Natural killer cell (primary cell): ENCODE measurements at regions not wholly inside any gene's neighbourhood (a gene's known extent, or its start where the extent isn't known, plus 50 kb on each side); places are given as distances from the start of the nearest gene placed in this dataset.

Source experiments
- ATAC-seq, 3 donors: fragments of 150-1000 bp in 2 of 3; fragments of 200-7000 bp in 1 of 3; cut with Tn5 transposase; 1 replicate in 1 of 3; 2 replicates in 2 of 3; pipeline ENCODE4 v1.10.0; 2021; ENCODE audit warnings: mild to moderate bottlenecking in 2 of 3, moderate library complexity in 2 of 3
- DNase-seq, 2 donors: peaks; one replicate each; pipeline versions ENCODE4 v3.0.0 to v3.0.0-alpha.2; 2013 to 2021; ENCODE audit warnings: mixed read lengths in 1 of 2
- H3K27ac ChIP-seq: one replicate; pipeline ENCODE4 v1.5.1; 2013; ENCODE audit warnings: mild to moderate bottlenecking, low read length
- H3K27me3 ChIP-seq: one replicate; pipeline ENCODE4 v1.6.1; 2013; ENCODE audit warnings: low read length; ENCODE audit not compliant: control insufficient read depth, insufficient read depth
- H3K36me3 ChIP-seq: one replicate; pipeline ENCODE4 v1.6.1; 2013; ENCODE audit warnings: low read length; ENCODE audit not compliant: control insufficient read depth, insufficient read depth
- H3K4me1 ChIP-seq: one replicate; pipeline ENCODE4 v1.6.1; 2013; ENCODE audit warnings: low read length; ENCODE audit not compliant: control insufficient read depth, insufficient read depth
- H3K4me3 ChIP-seq: one replicate; pipeline ENCODE4 v1.5.1; 2013; ENCODE audit warnings: low read length
- H3K9me3 ChIP-seq: one replicate; pipeline ENCODE4 v1.6.1; 2013; ENCODE audit warnings: low read length; ENCODE audit not compliant: control insufficient read depth, insufficient read depth
- H3K27ac Mint-ChIP-seq, 2 donors: one replicate each; pipeline ENCODE4 v1.8.0; 2022; ENCODE audit warnings: mild to moderate bottlenecking in 2 of 2, mixed read lengths in 2 of 2, moderate library complexity in 1 of 2
- H3K27me3 Mint-ChIP-seq, 2 donors: one replicate each; pipeline ENCODE4 v1.8.0; 2022; ENCODE audit warnings: low read depth in 2 of 2, mixed read lengths in 2 of 2
- H3K36me3 Mint-ChIP-seq: one replicate; pipeline ENCODE4 v1.8.0; 2022; ENCODE audit warnings: mixed read lengths
- H3K4me1 Mint-ChIP-seq, 2 donors: one replicate each; pipeline ENCODE4 v1.8.0; 2022; ENCODE audit warnings: mixed read lengths in 2 of 2
- H3K4me3 Mint-ChIP-seq: one replicate; pipeline ENCODE4 v1.8.0; 2022; ENCODE audit warnings: mild to moderate bottlenecking, moderate library complexity, mixed read lengths
- H3K9me3 Mint-ChIP-seq, 2 donors: one replicate each; pipeline ENCODE4 v1.8.0; 2022; ENCODE audit warnings: mixed read lengths in 2 of 2
- WGBS: methylation state at CpG from one replicate; pipeline ENCODE4 v1.1.7; 2013; ENCODE audit warnings: missing lambda C conversion rate; ENCODE audit not compliant: insufficient coverage; 5-methylcytosine and 5-hydroxymethylcytosine counted together
- intact Hi-C: fragments of 100-400 bp; cut with micrococcal nuclease; formaldehyde crosslinking; loops from one replicate; pipeline ENCODE4 v1.14.2; 2022
- TF ChIP-seq, protein P1 (sequence below): fragments of 200-600 bp; IDR thresholded peaks from one replicate; pipeline ENCODE4 v1.8.0; 2022; ENCODE audit warnings: antibody characterized with exemption

DNA sequence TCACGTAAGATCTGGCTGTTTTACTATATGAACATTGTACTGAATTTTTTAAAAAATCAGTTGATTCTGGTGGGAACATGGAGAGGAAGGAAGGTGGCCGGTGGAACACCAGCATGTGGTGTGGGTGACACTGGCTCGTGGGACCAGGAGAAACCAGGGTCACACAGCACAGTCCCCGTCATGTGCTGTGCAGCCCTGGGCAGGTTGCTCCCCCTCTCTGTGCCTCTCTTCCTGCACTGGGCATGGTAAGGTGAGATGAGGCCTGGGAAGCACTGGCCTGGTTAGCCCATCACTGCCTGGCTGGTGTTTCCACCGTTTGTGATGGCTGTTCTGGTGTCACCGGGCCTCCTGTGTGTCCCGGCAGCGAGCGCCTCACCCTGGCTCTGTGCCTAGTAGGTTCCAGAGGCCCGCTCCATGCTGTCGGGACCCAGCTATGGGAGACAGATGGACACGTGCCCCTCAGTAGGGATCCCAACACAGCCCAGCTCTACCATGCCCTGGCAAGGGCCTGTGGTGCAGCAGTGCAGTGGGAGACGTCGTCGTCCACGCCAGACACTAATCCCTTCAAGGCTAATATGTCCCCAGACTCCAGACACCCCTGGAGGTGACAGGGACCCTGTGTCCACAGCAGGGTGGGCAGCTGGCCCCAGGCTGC is 88.2 kb upstream of the LINC01488 start:
- Mint-ChIP-seq H3K9me3 (peaks cover 0 to 5% of the 10 kb centered on the region in 2 donors), H3K4me1 (peaks cover 0 to 1% of the 10 kb centered on the region in 2 donors), H3K27ac (no peak overlapping the region), H3K4me3 (no peak overlapping the region), H3K27me3 (peaks cover 4 to 8% of the 10 kb centered on the region in 2 donors), H3K36me3 (peaks cover 3% of the 10 kb centered on the region)
- Histone ChIP-seq H3K4me1 (no peaks in the 10 kb centered on the region), H3K27me3 (no peaks in the 10 kb centered on the region), H3K4me3 (no peak overlapping the region), H3K9me3 (peaks cover 2% of the 10 kb centered on the region), H3K27ac (no peak overlapping the region), H3K36me3 (no peaks in the 10 kb centered on the region)
- WGBS, result 93% methylated on average over 16 of the region's 16 CpGs
- TF ChIP-seq, protein P1, sequence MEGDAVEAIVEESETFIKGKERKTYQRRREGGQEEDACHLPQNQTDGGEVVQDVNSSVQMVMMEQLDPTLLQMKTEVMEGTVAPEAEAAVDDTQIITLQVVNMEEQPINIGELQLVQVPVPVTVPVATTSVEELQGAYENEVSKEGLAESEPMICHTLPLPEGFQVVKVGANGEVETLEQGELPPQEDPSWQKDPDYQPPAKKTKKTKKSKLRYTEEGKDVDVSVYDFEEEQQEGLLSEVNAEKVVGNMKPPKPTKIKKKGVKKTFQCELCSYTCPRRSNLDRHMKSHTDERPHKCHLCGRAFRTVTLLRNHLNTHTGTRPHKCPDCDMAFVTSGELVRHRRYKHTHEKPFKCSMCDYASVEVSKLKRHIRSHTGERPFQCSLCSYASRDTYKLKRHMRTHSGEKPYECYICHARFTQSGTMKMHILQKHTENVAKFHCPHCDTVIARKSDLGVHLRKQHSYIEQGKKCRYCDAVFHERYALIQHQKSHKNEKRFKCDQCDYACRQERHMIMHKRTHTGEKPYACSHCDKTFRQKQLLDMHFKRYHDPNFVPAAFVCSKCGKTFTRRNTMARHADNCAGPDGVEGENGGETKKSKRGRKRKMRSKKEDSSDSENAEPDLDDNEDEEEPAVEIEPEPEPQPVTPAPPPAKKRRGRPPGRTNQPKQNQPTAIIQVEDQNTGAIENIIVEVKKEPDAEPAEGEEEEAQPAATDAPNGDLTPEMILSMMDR, result no peak
- no peak for ATAC-seq
- intact Hi-C loops, result no loop called here
- DNase-seq, result no peak

DNA sequence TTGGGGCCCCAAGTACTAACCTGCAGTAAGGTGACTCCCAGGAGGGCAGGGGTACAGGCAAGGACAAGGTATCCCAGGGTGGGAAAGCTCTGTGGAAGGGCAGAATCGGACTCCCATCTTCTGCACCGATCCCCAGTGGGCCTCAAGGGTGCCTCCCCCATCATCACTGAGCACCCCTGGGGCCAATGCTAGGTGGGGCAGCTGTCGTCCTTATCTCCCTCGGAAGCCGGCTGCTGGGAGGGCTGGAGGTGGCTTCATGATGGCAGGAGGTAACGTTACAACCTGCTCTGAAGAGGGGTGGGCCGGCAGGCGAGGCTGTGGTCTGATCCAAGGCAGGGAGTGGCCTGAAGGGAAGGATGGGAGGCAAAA is 87.6 kb upstream of the LINC01488 start:
- Mint-ChIP-seq H3K4me3 (no peak overlapping the region), H3K27me3 (peaks cover 6 to 8% of the 10 kb centered on the region in 2 donors), H3K4me1 (peaks cover 0 to 6% of the 10 kb centered on the region in 2 donors), H3K27ac (no peak overlapping the region), H3K36me3 (no peaks in the 10 kb centered on the region), H3K9me3 (no peaks in the 10 kb centered on the region)
- TF ChIP-seq, protein P1, result no peak
- no peak overlapping the region for H3K4me3 ChIP-seq
- no peak for DNase-seq
- no peaks in the 10 kb centered on the region for H3K4me1 ChIP-seq
- intact Hi-C loops, result no loop called here
- no peak overlapping the region for H3K27ac ChIP-seq
- H3K36me3 ChIP-seq, result no peaks in the 10 kb centered on the region
- H3K27me3 ChIP-seq, result no peaks in the 10 kb centered on the region
- 89% methylated on average over 8 of the region's 8 CpGs for WGBS
- H3K9me3 ChIP-seq, result no peaks in the 10 kb centered on the region
- no peak for ATAC-seq

DNA sequence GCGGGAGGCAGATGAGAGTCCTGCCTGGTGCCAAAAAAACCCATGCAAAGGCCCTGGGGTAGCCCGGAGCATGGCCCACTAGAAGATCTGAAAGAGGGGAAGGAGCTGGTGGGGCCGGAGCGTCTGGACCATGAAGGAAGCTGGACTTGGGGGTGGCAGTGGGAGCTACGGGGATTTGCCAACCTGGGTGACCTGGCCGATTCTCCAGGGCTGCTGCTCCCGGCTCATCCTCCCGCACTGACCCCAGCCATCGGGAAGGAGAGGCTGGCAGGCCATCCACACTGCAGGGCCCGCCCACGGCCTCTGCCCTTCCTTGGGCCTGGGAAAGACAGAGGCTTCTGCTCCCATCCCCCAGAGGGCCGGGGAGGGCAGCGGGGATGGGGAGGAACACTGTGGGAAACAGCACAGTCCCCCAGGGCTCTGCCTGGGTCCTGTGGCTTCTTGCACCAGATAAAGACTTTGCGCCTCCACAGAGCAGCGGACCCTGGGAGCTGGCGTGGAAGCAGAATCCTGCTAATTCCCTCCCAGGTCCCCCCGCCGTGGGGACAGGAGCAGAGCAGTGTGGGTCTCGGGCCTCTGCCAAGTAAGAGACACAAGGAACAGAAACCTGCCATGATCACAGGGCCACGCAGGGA is 87.1 kb upstream of the LINC01488 start:
- DNase-seq (no peak), ATAC-seq (no peak)
- Mint-ChIP-seq H3K9me3 (no peaks in the 10 kb centered on the region), H3K36me3 (no peaks in the 10 kb centered on the region), H3K27me3 (peaks cover 6 to 8% of the 10 kb centered on the region in 2 donors), H3K4me3 (no peak overlapping the region), H3K27ac (no peak overlapping the region), H3K4me1 (peaks cover 0 to 6% of the 10 kb centered on the region in 2 donors)
- no peaks in the 10 kb centered on the region for H3K27me3 ChIP-seq
- intact Hi-C loops, result no loop called here
- H3K27ac ChIP-seq, result no peak overlapping the region
- H3K9me3 ChIP-seq, result no peaks in the 10 kb centered on the region
- H3K36me3 ChIP-seq, result no peaks in the 10 kb centered on the region
- no peak overlapping the region for H3K4me3 ChIP-seq
- no peaks in the 10 kb centered on the region for H3K4me1 ChIP-seq
- TF ChIP-seq, protein P1, result no peak
- 91% methylated on average over 20 of the region's 20 CpGs for WGBS

DNA sequence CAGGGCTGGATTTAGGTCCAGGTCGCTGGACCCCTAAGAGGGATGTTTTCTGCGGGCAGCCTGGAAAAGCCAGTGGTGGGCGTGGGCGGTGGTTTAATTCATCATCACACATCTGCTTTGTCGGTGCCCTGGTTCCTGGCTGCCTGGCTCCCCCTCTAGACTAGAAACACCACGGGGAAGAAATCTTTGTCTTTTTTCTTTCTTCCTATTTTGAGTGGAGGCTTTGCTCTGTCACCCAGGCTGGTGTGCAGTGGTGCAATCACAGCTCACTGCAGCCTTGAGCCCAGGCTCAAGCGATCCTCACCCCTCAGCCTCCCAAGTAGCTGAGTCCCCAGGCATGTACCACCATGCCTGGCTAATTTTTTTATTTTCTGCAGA is 86.6 kb upstream of the LINC01488 start:
- Mint-ChIP-seq H3K4me3 (no peak overlapping the region), H3K27ac (no peak overlapping the region), H3K9me3 (no peaks in the 10 kb centered on the region), H3K27me3 (peaks cover 7 to 10% of the 10 kb centered on the region in 2 donors), H3K4me1 (peaks cover 0 to 10% of the 10 kb centered on the region in 2 donors), H3K36me3 (no peaks in the 10 kb centered on the region)
- DNase-seq (no peak), ATAC-seq (no peak)
- H3K27ac ChIP-seq, result no peak overlapping the region
- no peaks in the 10 kb centered on the region for H3K36me3 ChIP-seq
- H3K4me1 ChIP-seq, result no peaks in the 10 kb centered on the region
- 60% methylated on average over 7 of the region's 7 CpGs for WGBS
- H3K27me3 ChIP-seq, result no peaks in the 10 kb centered on the region
- intact Hi-C loops, result no loop called here
- no peaks in the 10 kb centered on the region for H3K9me3 ChIP-seq
- H3K4me3 ChIP-seq, result no peak overlapping the region
- TF ChIP-seq, protein P1, result no peak
